GM12878 (cell line): ENCODE measurements at regions not wholly inside any gene's neighbourhood (a gene's known extent, or its start where the extent isn't known, plus 50 kb on each side); places are given as distances from the start of the nearest gene placed in this dataset.

ENCODE experiments used
- ATAC-seq: fragments of 200-7000 bp; cut with Tn5 transposase; 3 replicates; pipeline ENCODE4 v1.9.1; 2020; ENCODE audit warnings: mild to moderate bottlenecking, moderate library complexity
- BruUV-seq: library from RNA; stranded (reverse); fragments of 400-500 nt; replicated peaks from 2 replicates; lab custom pipeline; 2021; lab: Mats Ljungman, UMichigan
- CTCF ChIA-PET: fragments of 300-600 bp; sonication (Branson Sonifier 250); formaldehyde crosslinking; extraction: SDS; loops from one replicate; lab custom pipeline; 2021; ENCODE audit warnings: inconsistent platforms; lab: Yijun Ruan, JAX
- POLR2A ChIA-PET: fragments of 350-600 bp; formaldehyde crosslinking; extraction: SDS; loops from one replicate; lab custom pipeline; 2021; ENCODE audit warnings: inconsistent platforms; lab: Charles Lee
- RAD21 ChIA-PET: fragments of 300-600 bp; sonication (Branson Sonifier 250); formaldehyde crosslinking; loops from one replicate; lab custom pipeline; 2023; ENCODE audit warnings: antibody characterized with exemption; ENCODE audit not compliant: unreplicated experiment; lab: Charles Lee
- SMC1A ChIA-PET: fragments of 300-600 bp; sonication (Branson Sonifier 250); formaldehyde crosslinking; loops from one replicate; lab custom pipeline; 2023; ENCODE audit not compliant: unreplicated experiment, uncharacterized antibody; lab: Charles Lee
- DNase-seq: peaks from one replicate; pipeline ENCODE4 v3.0.0-alpha.2; 2011; ENCODE audit warnings: low read depth, low spot score
- FAIRE-seq: peaks from 3 replicates; lab custom pipeline; 2011; peaks lifted over from hg19 to GRCh38; lab: Jason Lieb, UNC
- H2AFZ ChIP-seq: 2 replicates; pipeline ENCODE4 v1.6.0; 2011; ENCODE audit warnings: low read depth, low read length, control low read depth; ENCODE audit not compliant: control insufficient read depth
- H3K27ac ChIP-seq: 2 replicates; pipeline ENCODE4 v1.5.1; 2011; ENCODE audit warnings: control low read depth; ENCODE audit not compliant: control insufficient read depth, insufficient read depth
- H3K27me3 ChIP-seq, 2 experiments: replicated peaks in 1 of 2; 2 replicates each; pipeline versions ENCODE4 v1.6.0 to v1.6.1; 2011; ENCODE audit warnings: low read length in 1 of 2; ENCODE audit not compliant: control insufficient read depth in 2 of 2, insufficient read depth in 2 of 2
- H3K36me3 ChIP-seq, 2 experiments: 2 replicates each; pipeline ENCODE4 v1.5.1; 2011; ENCODE audit warnings: low read length in 1 of 2; ENCODE audit not compliant: control insufficient read depth in 2 of 2, insufficient read depth in 2 of 2
- H3K4me1 ChIP-seq: 2 replicates; pipeline ENCODE4 v1.6.1; 2011; ENCODE audit warnings: mild to moderate bottlenecking, low read length, moderate library complexity, mixed read lengths; ENCODE audit not compliant: control insufficient read depth, insufficient read depth
- H3K4me2 ChIP-seq: 2 replicates; pipeline ENCODE4 v1.6.0; 2011; ENCODE audit warnings: control low read depth; ENCODE audit not compliant: control insufficient read depth, insufficient read depth
- H3K4me3 ChIP-seq: fragments of 200-600 bp; sonication (generic); 2 replicates; pipeline ENCODE4 v1.5.1; 2016
- H3K79me2 ChIP-seq: 2 replicates; pipeline ENCODE4 v1.6.0; 2011; ENCODE audit warnings: low read length; ENCODE audit not compliant: control insufficient read depth, insufficient read depth
- H3K9ac ChIP-seq: 2 replicates; pipeline ENCODE4 v1.8.0; 2011; ENCODE audit warnings: low read length, control low read depth, mixed read lengths; ENCODE audit not compliant: control insufficient read depth, insufficient read depth
- H3K9me3 ChIP-seq: replicated peaks from 3 replicates; pipeline ENCODE4 v1.5.1; 2011; ENCODE audit warnings: mild to moderate bottlenecking, low read length; ENCODE audit not compliant: control insufficient read depth, insufficient read depth
- H4K20me1 ChIP-seq: 2 replicates; pipeline ENCODE4 v1.6.0; 2011; ENCODE audit not compliant: control insufficient read depth, insufficient read depth
- BCL3 ChIP-seq: IDR thresholded peaks from 2 replicates; pipeline ENCODE4 v1.6.1; 2011; ENCODE audit warnings: borderline replicate concordance, low read depth, mild to moderate bottlenecking, moderate library complexity, low read length; ENCODE audit not compliant: insufficient read depth, poor library complexity, severe bottlenecking
- BHLHE40 ChIP-seq, 2 experiments: fragments of 450-650 bp in 1 of 2; IDR thresholded peaks; 2 replicates each; pipeline ENCODE4 v1.6.1; 2011 to 2017; ENCODE audit warnings: low read depth in 2 of 2, borderline replicate concordance in 1 of 2, improper control_type of control experiment in 1 of 2, low read length in 1 of 2, mild to moderate bottlenecking in 1 of 2
- BMI1 ChIP-seq: fragments of 450-650 bp; IDR thresholded peaks from 2 replicates; pipeline ENCODE4 v1.6.1; 2016; ENCODE audit warnings: mild to moderate bottlenecking, moderate library complexity, borderline replicate concordance
- CHD2 ChIP-seq: IDR thresholded peaks from 2 replicates; pipeline ENCODE4 v1.6.1; 2011; ENCODE audit warnings: low read depth, low read length, improper control_type of control experiment, borderline replicate concordance
- EGR1 ChIP-seq, 2 experiments: IDR thresholded peaks; 1 replicate in 1 of 2; 2 replicates in 1 of 2; pipeline ENCODE4 v1.6.1; 2011 to 2012; ENCODE audit warnings: low read depth in 2 of 2, low read length in 2 of 2, borderline replicate concordance in 1 of 2, mild to moderate bottlenecking in 1 of 2, moderate library complexity in 1 of 2
- HDAC6 ChIP-seq: fragments of 200-600 bp; sonication (generic); IDR thresholded peaks from one replicate; pipeline ENCODE4 v1.8.0; 2017; ENCODE audit warnings: antibody characterized with exemption; ENCODE audit not compliant: unreplicated experiment
- KDM1A ChIP-seq: fragments of 200-600 bp; sonication (generic); IDR thresholded peaks from 2 replicates; pipeline ENCODE4 v1.6.1; 2016; ENCODE audit warnings: borderline replicate concordance
- MEF2A ChIP-seq: IDR thresholded peaks from 2 replicates; pipeline ENCODE4 v1.6.1; 2011; ENCODE audit warnings: low read depth, mild to moderate bottlenecking, low read length, moderate library complexity; ENCODE audit not compliant: insufficient read depth
- NFXL1 ChIP-seq: fragments of 450-650 bp; IDR thresholded peaks from 2 replicates; pipeline ENCODE4 v1.6.1; 2017; ENCODE audit warnings: antibody characterized with exemption, mild to moderate bottlenecking, borderline replicate concordance
- NRF1 ChIP-seq: conservative IDR thresholded peaks from 2 replicates; pipeline ENCODE4 v1.6.1; 2011; ENCODE audit warnings: mild to moderate bottlenecking, low read depth, low read length, improper control_type of control experiment
- RELB ChIP-seq: fragments of 450-650 bp; IDR thresholded peaks from 2 replicates; pipeline ENCODE4 v1.6.1; 2017; ENCODE audit warnings: low read depth, mild to moderate bottlenecking, moderate library complexity
- SMARCA5 ChIP-seq: fragments of 450-650 bp; IDR thresholded peaks from 2 replicates; pipeline ENCODE4 v1.6.1; 2017; ENCODE audit warnings: mild to moderate bottlenecking
- SMC3 ChIP-seq: IDR thresholded peaks from 2 replicates; pipeline ENCODE4 v1.6.1; 2011; ENCODE audit warnings: low read length, improper control_type of control experiment, borderline replicate concordance
- SUPT20H ChIP-seq: IDR thresholded peaks from 2 replicates; pipeline ENCODE4 v1.6.1; 2011; ENCODE audit warnings: low read depth, mild to moderate bottlenecking, low read length, moderate library complexity, borderline replicate concordance; ENCODE audit not compliant: control insufficient read depth
- TBL1XR1 ChIP-seq: IDR thresholded peaks from 2 replicates; pipeline ENCODE4 v1.6.1; 2012; ENCODE audit warnings: low read depth, low read length, improper control_type of control experiment
- USF2 ChIP-seq: IDR thresholded peaks from 2 replicates; pipeline ENCODE4 v1.6.1; 2011; ENCODE audit warnings: low read depth, low read length, improper control_type of control experiment, borderline replicate concordance
- ZNF24 ChIP-seq: fragments of 450-650 bp; IDR thresholded peaks from 2 replicates; pipeline ENCODE4 v1.6.1; 2017; ENCODE audit warnings: antibody characterized with exemption, mild to moderate bottlenecking
- WGBS: methylation state at CpG from one replicate; pipeline ENCODE4 v1.1.6; 2016; ENCODE audit warnings: low lambda C conversion rate; ENCODE audit not compliant: insufficient replicate concordance, insufficient coverage; ENCODE audit errors: missing lambda C conversion rate; 5-methylcytosine and 5-hydroxymethylcytosine counted together
- in situ Hi-C: fragments of 300-500 bp; cut with MboI; formaldehyde crosslinking; loops from 9 replicates; pipeline ENCODE4 v1.14.3; 2018; ENCODE audit warnings: mixed read lengths
- intact Hi-C: fragments of 100-400 bp; cut with micrococcal nuclease; formaldehyde crosslinking; loops from one replicate; pipeline ENCODE4 v1.14.2; 2022; ENCODE audit not compliant: unreplicated experiment
- TF ChIP-seq, protein P1 (sequence below): IDR thresholded peaks from 2 replicates; pipeline ENCODE4 v1.6.1; 2012; ENCODE audit warnings: low read depth, low read length, improper control_type of control experiment

DNA sequence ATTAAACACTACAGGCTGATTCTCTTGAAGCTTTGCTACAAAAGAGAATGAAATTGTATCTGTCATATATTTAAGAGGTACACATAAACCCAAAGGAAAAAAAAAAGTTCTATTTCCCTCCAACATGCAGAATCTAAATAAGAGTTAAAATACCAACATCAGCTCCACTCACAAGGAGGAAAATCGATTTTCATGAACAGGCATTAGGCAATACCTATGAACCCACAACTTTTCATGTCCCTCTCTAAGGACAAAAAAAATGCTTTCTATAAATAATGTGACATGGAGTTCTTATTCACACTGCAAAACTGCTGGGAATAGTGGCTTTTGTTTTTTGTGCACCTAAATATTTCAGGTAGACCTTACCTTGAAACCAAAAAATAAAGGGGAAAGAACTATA lies 192.5 kb downstream of the KLF12 start:
- Histone ChIP-seq H3K4me2 (no peak overlapping the region), H3K27me3 (no peaks in the 10 kb centered on the region), H2AFZ (no peak overlapping the region), H3K4me1 (no peaks in the 10 kb centered on the region), H3K79me2 (no peaks in the 10 kb centered on the region), H4K20me1 (no peaks in the 10 kb centered on the region), H3K9ac (no peak overlapping the region), H3K36me3 (no peaks in the 10 kb centered on the region; a peak in 1 of 4 replicates), H3K9me3 (no peaks in the 10 kb centered on the region; the same call in 1 of the 3 replicates), H3K4me3 (no peak overlapping the region), H3K27ac (no peak overlapping the region)
- POLR2A ChIA-PET, result no interaction called here
- SMC1A ChIA-PET, result interaction anchor here (1.0 kb wide), 2 partner anchors 13 to 83 kb away, joined by 3 read pairs; no protein-coding TSS in a partner anchor
- intact Hi-C loops (no loop called here), in situ Hi-C loops (no loop called here)
- FAIRE-seq, result no peak
- 91% methylated on average over 1 of the region's 1 CpG for WGBS
- TF ChIP-seq SMARCA5, result no peak
- TF ChIP-seq CHD2, result no peak
- no peak for TF ChIP-seq TBL1XR1
- TF ChIP-seq BHLHE40 (IDR thresholded peaks at IDR 0.05; ENCODE audit: borderline replicate concordance in 1 of 2, low read depth in 2 of 2, low read length in 1 of 2), result no peak
- TF ChIP-seq NFXL1, result no peak
- no peak for TF ChIP-seq USF2
- no peak for TF ChIP-seq KDM1A
- no peak for TF ChIP-seq RELB
- TF ChIP-seq HDAC6, result no peak
- TF ChIP-seq, protein P1, sequence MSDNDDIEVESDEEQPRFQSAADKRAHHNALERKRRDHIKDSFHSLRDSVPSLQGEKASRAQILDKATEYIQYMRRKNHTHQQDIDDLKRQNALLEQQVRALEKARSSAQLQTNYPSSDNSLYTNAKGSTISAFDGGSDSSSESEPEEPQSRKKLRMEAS, result no peak
- TF ChIP-seq BMI1, result no peak
- TF ChIP-seq SMC3, result no peak
- no peak for TF ChIP-seq BCL3
- no peak for TF ChIP-seq NRF1
- TF ChIP-seq MEF2A, result no peak
- no peak for TF ChIP-seq ZNF24
- no peak for TF ChIP-seq EGR1 (IDR thresholded peaks at IDR 0.05; ENCODE audit: borderline replicate concordance in 1 of 2, low read depth in 2 of 2, low read length in 2 of 2)
- TF ChIP-seq SUPT20H, result no peak
- RAD21 ChIA-PET, result interaction anchor here (1.2 kb wide), 1 partner anchor 106 kb away, joined by 3 read pairs; no protein-coding TSS in a partner anchor
- no peak for ATAC-seq
- DNase-seq, result no peak
- CTCF ChIA-PET, result interaction anchor here (0.6 to 1.2 kb wide), 3 partner anchors 29 to 99 kb away, joined by 3 to 4 read pairs (median 4); no protein-coding TSS in a partner anchor
- BruUV-seq, result no TSS peak
